Heart right ventricle (tissue), 16 donors: ENCODE measurements at regions not wholly inside any gene's neighbourhood (a gene's known extent, or its start where the extent isn't known, plus 50 kb on each side); places are given as distances from the start of the nearest gene placed in this dataset.

ENCODE experiments used
- ATAC-seq, 8 donors: fragments of 200-7000 bp; cut with Tn5 transposase; one replicate each; pipeline ENCODE4 v1.9.1; 2020; ENCODE audit warnings: mild to moderate bottlenecking in 8 of 8, moderate library complexity in 8 of 8, moderate number of reproducible peaks in 1 of 8
- DNase-seq, 2 donors: peaks; one replicate each; pipeline ENCODE4 v3.0.0-alpha.2; 2020
- H3K27ac ChIP-seq, 10 donors: fragments of 200-600 bp; sonication (generic) in 2 of 10; one replicate each; pipeline versions ENCODE4 v1.5.0 to v1.8.0; 2020 to 2022; ENCODE audit warnings: mild to moderate bottlenecking in 3 of 10
- H3K27me3 ChIP-seq, 7 donors: fragments of 200-600 bp; one replicate each; pipeline ENCODE4 v1.8.0; 2021 to 2022; ENCODE audit warnings: mild to moderate bottlenecking in 2 of 7
- H3K36me3 ChIP-seq, 9 donors: fragments of 200-600 bp; sonication (generic) in 1 of 9; one replicate each; pipeline versions ENCODE4 v1.5.0 to v1.8.0; 2020 to 2022; ENCODE audit warnings: mild to moderate bottlenecking in 2 of 9
- H3K4me1 ChIP-seq, 9 donors: fragments of 200-600 bp; sonication (generic) in 1 of 9; one replicate each; pipeline versions ENCODE4 v1.5.0 to v1.8.0; 2020 to 2022; ENCODE audit warnings: mild to moderate bottlenecking in 4 of 9
- H3K4me3 ChIP-seq, 10 donors: fragments of 200-600 bp; sonication (generic) in 2 of 10; one replicate each; pipeline versions ENCODE4 v1.5.0 to v1.8.0; 2020 to 2022; ENCODE audit warnings: mild to moderate bottlenecking in 7 of 10, moderate library complexity in 2 of 10
- H3K9me3 ChIP-seq, 11 donors: fragments of 200-600 bp in 10 of 11; sonication (generic) in 2 of 11; one replicate each; pipeline versions ENCODE4 v1.5.0 to v1.8.0; 2013 to 2022; ENCODE audit warnings: mild to moderate bottlenecking in 2 of 11, control low read depth in 1 of 11, moderate library complexity in 1 of 11
- WGBS, 2 donors: extraction: QIAGEN DNeasy Blood & Tissue Kit; methylation state at CpG; one replicate each; pipeline ENCODE4 v1.1.7; 2013; ENCODE audit warnings: inconsistent platforms in 1 of 2; 5-methylcytosine and 5-hydroxymethylcytosine counted together
- intact Hi-C, 10 donors: fragments of 100-400 bp; cut with DNase I; formaldehyde crosslinking; loops; one replicate each; pipeline versions ENCODE4 v1.11.1 to v1.14.2; 2022
- TF ChIP-seq, protein P1 (sequence below), 9 donors: fragments of 200-600 bp; sonication (generic) in 2 of 9; IDR thresholded peaks; one replicate each; pipeline versions ENCODE4 v1.5.0 to v1.8.0; 2021 to 2022; ENCODE audit warnings: antibody characterized with exemption in 9 of 9, mild to moderate bottlenecking in 5 of 9, moderate library complexity in 1 of 9
- donor health status: Arrhythmogenic right ventricular cardiomyopathy.
- donor health status: ischemic (EF 13 %, LVEDD 7.1; RV severe dilation, severe dysfunction).
- donor health status: healthy with polysubstance abuse.
- donor health status: DM: no; HTN: yes; CAD: no.
- donor health status: DM: no; HTN: no; CAD: no.
- donor health status: ischemic (EF 25% LVEDD 6.9; RV normal size, moderate dysfunction).
- donor health status: ischemic (EF 25% LVEDD 5.7; RV mildly dilated, moderate dysfunction).
- donor health status: healthy.
- donor health status: DM: yes; HTN: yes; CAD: no.
- donor health status: Ischemic cardiomyopathy.
- donor health status: ischemic (EF 35%, LVEDD 5.7; RV mildly dilated, moderate dysfunction).
- donor health status: nonischemic (EF 11% LVEDD 7.7; RV severe dilation, severe dysfunction).
- donor health status: DM: yes; HTN: yes; CAD: no.
- donor health status: PGD.
- donor health status: ischemic (EF 29% LVEDD 5.4; RV normal size, mild dysfunction).
- donor health status: nonischemic (EF 23%, LVEDD 6.1; RV moderate dilation, normal function).

DNA sequence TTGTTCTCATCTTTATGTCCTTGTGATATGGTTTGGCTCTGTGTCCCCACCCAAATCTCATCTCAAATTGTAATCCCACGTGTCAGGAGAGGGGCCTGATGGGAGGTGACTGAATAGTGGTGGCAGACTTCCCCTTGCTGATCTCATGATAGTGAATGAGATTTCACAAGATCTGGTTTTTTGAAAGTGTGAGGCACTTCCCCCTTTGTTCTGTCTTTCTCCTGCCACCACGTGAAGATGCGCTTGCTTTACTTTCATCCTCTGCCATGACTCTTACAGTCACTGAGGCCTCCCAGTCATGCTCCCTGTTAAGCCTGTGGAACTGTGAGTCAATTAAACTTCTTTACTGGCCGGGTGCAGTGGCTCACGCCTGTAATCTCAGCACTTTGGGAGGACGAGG, 161.0 kb downstream of the HERPUD2 start:
- WGBS, 2 donors = 81 to 84% methylated on average over 6 of the region's 6 CpGs
- intact Hi-C loops = loop anchor here in 6 of 10 donors (10.0 kb wide), 5 partner anchors 279 to 709 kb away; partner anchors contain the start of gene TBX20 (in 1 of the 6)
- peaks cover 0 to 6% (median 0%) of the 10 kb centered on the region in 7 donors for H3K27me3 ChIP-seq
- ATAC-seq (no peak), DNase-seq (no peak)
- H3K27ac ChIP-seq = no peak overlapping the region
- no peaks in the 10 kb centered on the region for H3K9me3 ChIP-seq
- TF ChIP-seq, protein P1, sequence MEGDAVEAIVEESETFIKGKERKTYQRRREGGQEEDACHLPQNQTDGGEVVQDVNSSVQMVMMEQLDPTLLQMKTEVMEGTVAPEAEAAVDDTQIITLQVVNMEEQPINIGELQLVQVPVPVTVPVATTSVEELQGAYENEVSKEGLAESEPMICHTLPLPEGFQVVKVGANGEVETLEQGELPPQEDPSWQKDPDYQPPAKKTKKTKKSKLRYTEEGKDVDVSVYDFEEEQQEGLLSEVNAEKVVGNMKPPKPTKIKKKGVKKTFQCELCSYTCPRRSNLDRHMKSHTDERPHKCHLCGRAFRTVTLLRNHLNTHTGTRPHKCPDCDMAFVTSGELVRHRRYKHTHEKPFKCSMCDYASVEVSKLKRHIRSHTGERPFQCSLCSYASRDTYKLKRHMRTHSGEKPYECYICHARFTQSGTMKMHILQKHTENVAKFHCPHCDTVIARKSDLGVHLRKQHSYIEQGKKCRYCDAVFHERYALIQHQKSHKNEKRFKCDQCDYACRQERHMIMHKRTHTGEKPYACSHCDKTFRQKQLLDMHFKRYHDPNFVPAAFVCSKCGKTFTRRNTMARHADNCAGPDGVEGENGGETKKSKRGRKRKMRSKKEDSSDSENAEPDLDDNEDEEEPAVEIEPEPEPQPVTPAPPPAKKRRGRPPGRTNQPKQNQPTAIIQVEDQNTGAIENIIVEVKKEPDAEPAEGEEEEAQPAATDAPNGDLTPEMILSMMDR (IDR thresholded peaks at IDR 0.05) = no peak
- H3K4me3 ChIP-seq = no peak overlapping the region
- H3K36me3 ChIP-seq = no peaks in the 10 kb centered on the region
- peaks cover 2 to 12% (median 7%) of the 10 kb centered on the region in 9 donors for H3K4me1 ChIP-seq

DNA sequence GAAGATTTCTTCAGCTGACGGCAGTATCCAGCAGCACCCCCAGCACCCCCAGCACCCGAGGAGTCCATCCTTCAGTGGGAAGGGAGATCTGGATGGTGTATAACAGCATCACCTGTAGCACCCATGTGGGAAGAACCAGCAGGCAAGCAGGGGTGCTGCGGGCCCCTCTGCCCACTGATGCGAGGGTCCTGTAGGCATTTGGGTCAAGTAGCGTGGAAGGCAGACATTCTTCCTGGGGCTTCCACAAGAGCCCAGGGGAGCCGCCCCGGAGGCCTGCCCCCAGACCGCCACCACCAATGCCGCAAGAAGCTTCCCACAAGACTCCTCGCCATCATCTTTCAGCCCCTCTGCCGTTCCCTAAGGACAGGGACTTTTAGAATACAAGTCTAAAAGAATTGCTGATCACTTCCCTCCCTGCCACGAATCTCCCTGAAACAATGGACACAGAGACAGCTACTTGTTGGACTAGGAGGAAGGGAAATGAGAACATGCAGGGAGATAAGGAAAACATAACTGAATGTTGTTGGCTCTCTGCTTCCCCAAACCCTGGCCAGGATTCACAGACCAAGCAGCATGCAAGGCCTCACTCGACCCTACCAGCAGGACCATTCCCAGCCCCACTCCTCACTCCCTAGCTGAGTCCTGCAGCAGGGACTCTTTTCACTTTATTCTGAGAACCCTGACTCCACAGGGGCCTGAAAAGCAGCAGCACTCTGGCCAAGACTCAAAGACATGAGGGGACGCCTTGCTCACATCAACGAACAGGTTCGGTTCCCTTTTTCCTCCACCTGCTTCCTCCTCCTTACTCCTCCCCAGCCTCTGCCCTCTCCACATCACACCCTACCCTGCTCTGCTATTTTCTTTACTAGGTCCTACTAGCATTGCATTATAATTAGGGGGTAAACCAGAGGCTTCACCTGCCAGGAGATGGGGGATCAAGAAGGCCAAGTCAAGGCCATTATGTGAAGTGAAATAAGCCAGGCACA, 164.5 kb downstream of the HERPUD2 start:
- Histone ChIP-seq H3K36me3 (no peaks in the 10 kb centered on the region), H3K4me3 (no peak overlapping the region), H3K9me3 (no peaks in the 10 kb centered on the region), H3K4me1 (peaks cover 0 to 4% (median 0%) of the 10 kb centered on the region in 9 donors), H3K27me3 (peaks cover 0 to 5% (median 0%) of the 10 kb centered on the region in 7 donors), H3K27ac (no peak overlapping the region)
- ATAC-seq (peak in 2 of 8 donors; percentile 21 to 31), DNase-seq (no peak)
- WGBS, 2 donors = 58 to 65% methylated on average over 16 of the region's 16 CpGs
- TF ChIP-seq, protein P1 (IDR thresholded peaks at IDR 0.05) = no peak
- intact Hi-C loops = loop anchor here in 6 of 10 donors (10.0 kb wide), 5 partner anchors 276 to 706 kb away; partner anchors contain the start of gene TBX20 (in 1 of the 6)

DNA sequence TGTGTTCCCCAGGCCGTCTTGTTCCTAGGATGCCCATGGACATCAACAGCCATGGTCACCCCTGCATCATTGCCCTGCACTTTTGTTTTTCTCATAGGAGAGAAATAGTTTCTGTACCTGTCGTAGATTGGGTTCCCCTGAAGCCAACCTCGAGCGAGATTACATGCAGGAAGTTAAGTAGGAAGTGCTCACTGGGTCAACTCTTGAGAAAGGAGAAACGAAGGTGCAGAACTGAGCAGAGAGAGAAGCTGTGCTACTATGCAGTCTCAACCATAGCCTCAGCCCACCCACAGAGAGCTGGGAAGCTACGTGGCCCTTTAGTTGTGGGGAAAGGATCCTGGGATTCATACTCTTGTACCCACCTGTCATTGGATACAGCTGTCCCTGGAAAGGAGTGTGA, 165.2 kb downstream of the HERPUD2 start:
- no peaks in the 10 kb centered on the region for H3K9me3 ChIP-seq
- DNase-seq = no peak
- TF ChIP-seq, protein P1 (IDR thresholded peaks at IDR 0.05) = no peak
- 76 to 82% methylated on average over 6 of the region's 6 CpGs for WGBS, 2 donors
- H3K4me3 ChIP-seq = no peak overlapping the region
- H3K27ac ChIP-seq = no peak overlapping the region
- no peaks in the 10 kb centered on the region for H3K36me3 ChIP-seq
- no peak for ATAC-seq
- H3K4me1 ChIP-seq = peaks cover 0 to 4% (median 0%) of the 10 kb centered on the region in 9 donors
- intact Hi-C loops = loop anchor here in 8 of 10 donors (10.0 kb wide), 7 partner anchors 265 to 705 kb away; partner anchors contain the start of gene TBX20 (in 1 of the 8)
- peaks cover 0 to 5% (median 0%) of the 10 kb centered on the region in 7 donors for H3K27me3 ChIP-seq

DNA sequence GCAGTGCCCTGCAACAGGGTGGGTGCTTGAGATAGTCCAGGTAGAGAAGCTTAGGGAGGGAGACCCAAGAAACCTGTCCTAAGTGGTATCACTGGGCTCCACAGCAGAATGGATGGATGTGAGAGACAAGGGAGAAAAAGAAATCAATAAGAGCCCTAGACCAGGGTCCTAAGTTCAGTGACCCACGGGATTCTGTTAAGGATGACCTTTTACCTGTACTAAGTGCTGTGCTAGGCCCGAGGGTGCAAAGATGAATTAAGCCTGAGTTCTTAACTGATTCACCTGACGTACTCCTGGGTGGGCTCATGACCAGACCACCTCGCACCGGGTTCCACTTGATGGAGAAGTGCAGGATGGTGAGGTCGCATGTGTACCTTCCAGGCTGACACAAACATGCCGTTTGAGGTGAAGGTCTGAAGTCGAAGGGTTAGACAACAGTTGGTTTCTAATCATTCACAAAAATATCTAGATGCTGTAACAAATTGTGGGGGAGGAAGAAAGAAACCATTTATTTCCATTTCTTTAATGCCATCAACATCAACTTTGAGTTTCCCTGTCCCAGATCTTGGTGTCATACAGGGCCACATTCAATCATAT, 166.5 kb downstream of the HERPUD2 start:
- TF ChIP-seq, protein P1 (IDR thresholded peaks at IDR 0.05) = no peak
- Histone ChIP-seq H3K9me3 (no peaks in the 10 kb centered on the region), H3K27ac (no peak overlapping the region), H3K36me3 (no peaks in the 10 kb centered on the region), H3K4me3 (no peak overlapping the region), H3K27me3 (peaks cover 0 to 7% (median 0%) of the 10 kb centered on the region in 7 donors), H3K4me1 (peaks cover 0 to 4% (median 0%) of the 10 kb centered on the region in 9 donors)
- no peak for DNase-seq
- 91 to 92% methylated on average over 8 of the region's 8 CpGs for WGBS, 2 donors
- intact Hi-C loops = loop anchor here in 4 of 10 donors (10.0 kb wide), 3 partner anchors 264 to 344 kb away; no protein-coding TSS in a partner anchor
- no peak for ATAC-seq
